ENCODE measurements at regions not wholly inside any gene's neighbourhood (a gene's known extent, or its start where the extent isn't known, plus 50 kb on each side); places are given as distances from the start of the nearest gene placed in this dataset.

DNA sequence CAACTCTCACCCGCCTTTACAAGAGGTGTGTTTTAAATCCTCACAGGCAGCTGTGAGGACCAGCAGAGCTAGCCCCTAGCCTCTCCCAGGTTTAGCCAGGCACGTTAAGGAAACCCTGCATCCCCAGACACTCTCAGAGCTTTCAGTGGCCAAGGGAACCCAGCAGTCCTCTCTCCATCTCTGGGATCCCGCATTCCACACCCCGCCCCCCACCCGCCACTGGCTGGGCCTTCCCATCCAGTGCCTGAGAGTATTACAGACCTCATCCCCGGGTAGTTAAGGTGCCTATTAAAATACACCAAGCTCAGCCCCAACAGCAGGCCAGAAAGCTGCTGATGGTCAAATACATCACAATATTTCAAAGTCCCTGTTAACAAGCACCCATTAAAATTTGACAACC, 256.2 kb downstream of the BCOR start:
- in situ Hi-C loops (cut with MboI) (no loop called here), intact Hi-C loops (cut with micrococcal nuclease) (no loop called here)
- H3K79me2 ChIP-seq (ENCODE audit: control insufficient read depth, insufficient read depth, low read length) = no peaks in the 10 kb centered on the region
- WGBS (ENCODE audit: insufficient coverage, low coverage, missing lambda C conversion rate) = 44% methylated on average over 5 of the region's 6 CpGs
- no peaks in the 10 kb centered on the region for H3K9me3 ChIP-seq (replicated peaks; ENCODE audit: control insufficient read depth, insufficient read depth, low read depth, low read length)
- H3K4me2 ChIP-seq (ENCODE audit: insufficient read depth, low read length) = no peak overlapping the region
- H3K4me1 ChIP-seq (replicated peaks in 1 of 2; ENCODE audit: control insufficient read depth in 2 of 2, insufficient read depth in 2 of 2, low read length in 2 of 2) = no peaks in the 10 kb centered on the region; a peak in 1 of 5 replicates
- ChIA-PET POLR2A (interaction anchor here (0.6 kb wide), 1 partner anchor 70 kb away, joined by 3 read pairs; no protein-coding TSS in a partner anchor), CTCF (ENCODE audit: low intra/inter-chr PET ratio) (no interaction called here)
- FAIRE-seq = no peak
- H4K20me1 ChIP-seq (replicated peaks; ENCODE audit: control insufficient read depth, insufficient read depth, low read length) = no peaks in the 10 kb centered on the region
- no peaks in the 10 kb centered on the region for H3K36me3 ChIP-seq (ENCODE audit: control insufficient read depth, insufficient read depth, low read length)
- no TSS peak for BruUV-seq (replicated peaks)
- H3K9ac ChIP-seq (ENCODE audit: insufficient read depth in 1 of 2, low read depth in 2 of 2, low read length in 2 of 2) = no peak overlapping the region
- H3K4me3 ChIP-seq = no peak overlapping the region
- no peaks in the 10 kb centered on the region; a peak in 1 of 5 replicates for H3K27me3 ChIP-seq (ENCODE audit: control insufficient read depth in 2 of 2, insufficient read depth in 2 of 2, low read length in 2 of 2)
- DNase-seq (ENCODE audit: extremely low read depth in 1 of 4, low spot score in 3 of 4) = no peak
- H2AFZ ChIP-seq (ENCODE audit: low read depth, low read length) = no peak overlapping the region
- ATAC-seq = no peak
- TF ChIP-seq CAMTA2 (CRISPR knock-in tag; conservative IDR thresholded peaks at IDR 0.05) (no peak), POLR3A (IDR thresholded peaks at IDR 0.05; ENCODE audit: borderline replicate concordance, extremely low read depth, insufficient read depth, insufficient read length) (no peak), SIX5 (IDR thresholded peaks at IDR 0.05; ENCODE audit: borderline replicate concordance in 1 of 2, insufficient read depth in 1 of 2, low read depth in 1 of 2, low read length in 2 of 2) (no peak), MEF2D (tag; conservative IDR thresholded peaks at IDR 0.05; ENCODE audit: low read depth) (no peak), SAP30 (IDR thresholded peaks at IDR 0.05; ENCODE audit: borderline replicate concordance, insufficient read depth, low read depth, low read length, poor library complexity, severe bottlenecking) (no peak), GABPB2 (CRISPR knock-in tag; conservative IDR thresholded peaks at IDR 0.05) (no peak)
- TF ChIP-seq, protein P1, sequence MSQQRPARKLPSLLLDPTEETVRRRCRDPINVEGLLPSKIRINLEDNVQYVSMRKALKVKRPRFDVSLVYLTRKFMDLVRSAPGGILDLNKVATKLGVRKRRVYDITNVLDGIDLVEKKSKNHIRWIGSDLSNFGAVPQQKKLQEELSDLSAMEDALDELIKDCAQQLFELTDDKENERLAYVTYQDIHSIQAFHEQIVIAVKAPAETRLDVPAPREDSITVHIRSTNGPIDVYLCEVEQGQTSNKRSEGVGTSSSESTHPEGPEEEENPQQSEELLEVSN (IDR thresholded peaks at IDR 0.05; ENCODE audit: borderline replicate concordance in 1 of 2, extremely low read depth in 1 of 2, insufficient read depth in 1 of 2, insufficient read length in 1 of 2, low read depth in 1 of 2, low read length in 1 of 2, poor library complexity in 1 of 2, severe bottlenecking in 1 of 2) = no peak
- TF ChIP-seq, protein P2, sequence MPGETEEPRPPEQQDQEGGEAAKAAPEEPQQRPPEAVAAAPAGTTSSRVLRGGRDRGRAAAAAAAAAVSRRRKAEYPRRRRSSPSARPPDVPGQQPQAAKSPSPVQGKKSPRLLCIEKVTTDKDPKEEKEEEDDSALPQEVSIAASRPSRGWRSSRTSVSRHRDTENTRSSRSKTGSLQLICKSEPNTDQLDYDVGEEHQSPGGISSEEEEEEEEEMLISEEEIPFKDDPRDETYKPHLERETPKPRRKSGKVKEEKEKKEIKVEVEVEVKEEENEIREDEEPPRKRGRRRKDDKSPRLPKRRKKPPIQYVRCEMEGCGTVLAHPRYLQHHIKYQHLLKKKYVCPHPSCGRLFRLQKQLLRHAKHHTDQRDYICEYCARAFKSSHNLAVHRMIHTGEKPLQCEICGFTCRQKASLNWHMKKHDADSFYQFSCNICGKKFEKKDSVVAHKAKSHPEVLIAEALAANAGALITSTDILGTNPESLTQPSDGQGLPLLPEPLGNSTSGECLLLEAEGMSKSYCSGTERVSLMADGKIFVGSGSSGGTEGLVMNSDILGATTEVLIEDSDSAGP (CRISPR knock-in tag; IDR thresholded peaks at IDR 0.05) = no peak
- TF ChIP-seq, protein P3, sequence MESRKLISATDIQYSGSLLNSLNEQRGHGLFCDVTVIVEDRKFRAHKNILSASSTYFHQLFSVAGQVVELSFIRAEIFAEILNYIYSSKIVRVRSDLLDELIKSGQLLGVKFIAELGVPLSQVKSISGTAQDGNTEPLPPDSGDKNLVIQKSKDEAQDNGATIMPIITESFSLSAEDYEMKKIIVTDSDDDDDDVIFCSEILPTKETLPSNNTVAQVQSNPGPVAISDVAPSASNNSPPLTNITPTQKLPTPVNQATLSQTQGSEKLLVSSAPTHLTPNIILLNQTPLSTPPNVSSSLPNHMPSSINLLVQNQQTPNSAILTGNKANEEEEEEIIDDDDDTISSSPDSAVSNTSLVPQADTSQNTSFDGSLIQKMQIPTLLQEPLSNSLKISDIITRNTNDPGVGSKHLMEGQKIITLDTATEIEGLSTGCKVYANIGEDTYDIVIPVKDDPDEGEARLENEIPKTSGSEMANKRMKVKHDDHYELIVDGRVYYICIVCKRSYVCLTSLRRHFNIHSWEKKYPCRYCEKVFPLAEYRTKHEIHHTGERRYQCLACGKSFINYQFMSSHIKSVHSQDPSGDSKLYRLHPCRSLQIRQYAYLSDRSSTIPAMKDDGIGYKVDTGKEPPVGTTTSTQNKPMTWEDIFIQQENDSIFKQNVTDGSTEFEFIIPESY (CRISPR knock-in tag; IDR thresholded peaks at IDR 0.05) = no peak
- TF ChIP-seq, protein P4, sequence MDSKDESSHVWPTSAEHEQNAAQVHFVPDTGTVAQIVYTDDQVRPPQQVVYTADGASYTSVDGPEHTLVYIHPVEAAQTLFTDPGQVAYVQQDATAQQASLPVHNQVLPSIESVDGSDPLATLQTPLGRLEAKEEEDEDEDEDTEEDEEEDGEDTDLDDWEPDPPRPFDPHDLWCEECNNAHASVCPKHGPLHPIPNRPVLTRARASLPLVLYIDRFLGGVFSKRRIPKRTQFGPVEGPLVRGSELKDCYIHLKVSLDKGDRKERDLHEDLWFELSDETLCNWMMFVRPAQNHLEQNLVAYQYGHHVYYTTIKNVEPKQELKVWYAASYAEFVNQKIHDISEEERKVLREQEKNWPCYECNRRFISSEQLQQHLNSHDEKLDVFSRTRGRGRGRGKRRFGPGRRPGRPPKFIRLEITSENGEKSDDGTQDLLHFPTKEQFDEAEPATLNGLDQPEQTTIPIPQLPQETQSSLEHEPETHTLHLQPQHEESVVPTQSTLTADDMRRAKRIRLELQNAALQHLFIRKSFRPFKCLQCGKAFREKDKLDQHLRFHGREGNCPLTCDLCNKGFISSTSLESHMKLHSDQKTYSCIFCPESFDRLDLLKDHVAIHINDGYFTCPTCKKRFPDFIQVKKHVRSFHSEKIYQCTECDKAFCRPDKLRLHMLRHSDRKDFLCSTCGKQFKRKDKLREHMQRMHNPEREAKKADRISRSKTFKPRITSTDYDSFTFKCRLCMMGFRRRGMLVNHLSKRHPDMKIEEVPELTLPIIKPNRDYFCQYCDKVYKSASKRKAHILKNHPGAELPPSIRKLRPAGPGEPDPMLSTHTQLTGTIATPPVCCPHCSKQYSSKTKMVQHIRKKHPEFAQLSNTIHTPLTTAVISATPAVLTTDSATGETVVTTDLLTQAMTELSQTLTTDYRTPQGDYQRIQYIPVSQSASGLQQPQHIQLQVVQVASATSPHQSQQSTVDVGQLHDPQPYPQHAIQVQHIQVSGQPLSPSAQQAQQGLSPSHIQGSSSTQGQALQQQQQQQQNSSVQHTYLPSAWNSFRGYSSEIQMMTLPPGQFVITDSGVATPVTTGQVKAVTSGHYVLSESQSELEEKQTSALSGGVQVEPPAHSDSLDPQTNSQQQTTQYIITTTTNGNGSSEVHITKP (IDR thresholded peaks at IDR 0.05; ENCODE audit: partially characterized antibody) = no peak
- TF ChIP-seq, protein P5, sequence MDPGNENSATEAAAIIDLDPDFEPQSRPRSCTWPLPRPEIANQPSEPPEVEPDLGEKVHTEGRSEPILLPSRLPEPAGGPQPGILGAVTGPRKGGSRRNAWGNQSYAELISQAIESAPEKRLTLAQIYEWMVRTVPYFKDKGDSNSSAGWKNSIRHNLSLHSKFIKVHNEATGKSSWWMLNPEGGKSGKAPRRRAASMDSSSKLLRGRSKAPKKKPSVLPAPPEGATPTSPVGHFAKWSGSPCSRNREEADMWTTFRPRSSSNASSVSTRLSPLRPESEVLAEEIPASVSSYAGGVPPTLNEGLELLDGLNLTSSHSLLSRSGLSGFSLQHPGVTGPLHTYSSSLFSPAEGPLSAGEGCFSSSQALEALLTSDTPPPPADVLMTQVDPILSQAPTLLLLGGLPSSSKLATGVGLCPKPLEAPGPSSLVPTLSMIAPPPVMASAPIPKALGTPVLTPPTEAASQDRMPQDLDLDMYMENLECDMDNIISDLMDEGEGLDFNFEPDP (CRISPR knock-in tag; IDR thresholded peaks at IDR 0.05) = no peak
- H3K9me1 ChIP-seq (ENCODE audit: control insufficient read depth, insufficient read depth, low read length) = no peaks in the 10 kb centered on the region
- no peak overlapping the region for H3K27ac ChIP-seq (ENCODE audit: extremely low read depth, low read depth, low read length)
